ENCODE measurements at regions not wholly inside any gene's neighbourhood (a gene's known extent, or its start where the extent isn't known, plus 50 kb on each side); places are given as distances from the start of the nearest gene placed in this dataset.

GRCh38 chr6:21690489-21690888, 96.9 kb downstream of the SOX4 start:
- no peak overlapping the region for H3K27ac ChIP-seq (ENCODE audit: low read length)
- H3K9ac ChIP-seq (ENCODE audit: low read length) = no peak overlapping the region
- no peak for DNase-seq
- TF ChIP-seq EZH2 (optimal IDR thresholded peaks at IDR 0.05; ENCODE audit: low read depth, low read length) = no peak
- no peak for TF ChIP-seq EZH2phosphoT487 (IDR thresholded peaks at IDR 0.05; ENCODE audit: low read length)
- no peak for TF ChIP-seq CTCF (IDR thresholded peaks at IDR 0.05; ENCODE audit: low read length)
- no peaks in the 10 kb centered on the region for H3K27me3 ChIP-seq (replicated peaks; ENCODE audit: insufficient read depth, low read length)
- no peak overlapping the region for H3K4me3 ChIP-seq (ENCODE audit: low read length)
- no peaks in the 10 kb centered on the region for H3K9me3 ChIP-seq (replicated peaks; ENCODE audit: insufficient read depth, low read length)
- no peaks in the 10 kb centered on the region for H3K36me3 ChIP-seq (replicated peaks; ENCODE audit: insufficient read depth, low read length)
- no peak overlapping the region for H3K4me2 ChIP-seq (ENCODE audit: low read depth, low read length)
- H3K4me1 ChIP-seq (ENCODE audit: low read length) = no peaks in the 10 kb centered on the region
- H4K20me1 ChIP-seq (ENCODE audit: insufficient read depth, low read length) = no peaks in the 10 kb centered on the region
- H2AFZ ChIP-seq (ENCODE audit: low read length) = no peak overlapping the region
- H3K79me2 ChIP-seq (ENCODE audit: low read length) = no peaks in the 10 kb centered on the region
- H3K9me2 ChIP-seq (replicated peaks; ENCODE audit: insufficient read depth, low read length) = no peaks in the 10 kb centered on the region
- H3F3A ChIP-seq (ENCODE audit: insufficient read depth, low read length) = no peaks in the 10 kb centered on the region

GRCh38 chr6:21691685-21692346, 98.3 kb downstream of the SOX4 start:
- H3K36me3 ChIP-seq (replicated peaks; ENCODE audit: insufficient read depth, low read length) = no peaks in the 10 kb centered on the region
- no peaks in the 10 kb centered on the region for H4K20me1 ChIP-seq (ENCODE audit: insufficient read depth, low read length)
- no peak for DNase-seq
- no peaks in the 10 kb centered on the region for H3F3A ChIP-seq (ENCODE audit: insufficient read depth, low read length)
- no peaks in the 10 kb centered on the region for H3K9me2 ChIP-seq (replicated peaks; ENCODE audit: insufficient read depth, low read length)
- no peaks in the 10 kb centered on the region for H3K9me3 ChIP-seq (replicated peaks; ENCODE audit: insufficient read depth, low read length)
- no peaks in the 10 kb centered on the region for H3K4me1 ChIP-seq (ENCODE audit: low read length)
- no peaks in the 10 kb centered on the region for H3K27me3 ChIP-seq (replicated peaks; ENCODE audit: insufficient read depth, low read length)
- H3K27ac ChIP-seq (ENCODE audit: low read length) = no peak overlapping the region
- H3K79me2 ChIP-seq (ENCODE audit: low read length) = no peaks in the 10 kb centered on the region
- TF ChIP-seq EZH2 (optimal IDR thresholded peaks at IDR 0.05; ENCODE audit: low read depth, low read length) (no peak), CTCF (IDR thresholded peaks at IDR 0.05; ENCODE audit: low read length) (no peak), EZH2phosphoT487 (IDR thresholded peaks at IDR 0.05; ENCODE audit: low read length) (no peak)
- no peak overlapping the region for H2AFZ ChIP-seq (ENCODE audit: low read length)
- H3K4me2 ChIP-seq (ENCODE audit: low read depth, low read length) = no peak overlapping the region
- H3K4me3 ChIP-seq (ENCODE audit: low read length) = no peak overlapping the region
- no peak overlapping the region for H3K9ac ChIP-seq (ENCODE audit: low read length)

GRCh38 chr6:21692721-21693120, 99.2 kb downstream of the SOX4 start:
- Histone ChIP-seq H3K36me3 (replicated peaks; ENCODE audit: insufficient read depth, low read length) (no peaks in the 10 kb centered on the region), H2AFZ (ENCODE audit: low read length) (no peak overlapping the region), H3K9me3 (replicated peaks; ENCODE audit: insufficient read depth, low read length) (no peaks in the 10 kb centered on the region), H3K4me1 (ENCODE audit: low read length) (no peaks in the 10 kb centered on the region), H3K4me2 (ENCODE audit: low read depth, low read length) (no peak overlapping the region), H3K27me3 (replicated peaks; ENCODE audit: insufficient read depth, low read length) (no peaks in the 10 kb centered on the region), H3K9ac (ENCODE audit: low read length) (no peak overlapping the region), H3K79me2 (ENCODE audit: low read length) (no peaks in the 10 kb centered on the region), H4K20me1 (ENCODE audit: insufficient read depth, low read length) (no peaks in the 10 kb centered on the region), H3K27ac (ENCODE audit: low read length) (no peak overlapping the region), H3K9me2 (replicated peaks; ENCODE audit: insufficient read depth, low read length) (no peaks in the 10 kb centered on the region), H3K4me3 (ENCODE audit: low read length) (no peak overlapping the region), H3F3A (ENCODE audit: insufficient read depth, low read length) (no peaks in the 10 kb centered on the region)
- TF ChIP-seq CTCF (IDR thresholded peaks at IDR 0.05; ENCODE audit: low read length) (no peak), EZH2phosphoT487 (IDR thresholded peaks at IDR 0.05; ENCODE audit: low read length) (no peak), EZH2 (optimal IDR thresholded peaks at IDR 0.05; ENCODE audit: low read depth, low read length) (no peak)
- DNase-seq = no peak

Measured in MM.1S (cell line).